Liver (tissue), 8 donors: ENCODE measurements at regions not wholly inside any gene's neighbourhood (a gene's known extent, or its start where the extent isn't known, plus 50 kb on each side); places are given as distances from the start of the nearest gene placed in this dataset.

ENCODE experiments used
- DNase-seq: peaks from one replicate; pipeline ENCODE4 v3.0.0-alpha.2; 2017; ENCODE audit warnings: low spot score
- H3K27ac ChIP-seq, 2 donors: one replicate each; pipeline ENCODE4 v1.7.0; 2013; ENCODE audit warnings: inconsistent platforms in 2 of 2, low read length in 2 of 2, control low read depth in 1 of 2, low read depth in 1 of 2, mild to moderate bottlenecking in 1 of 2
- H3K27me3 ChIP-seq, 4 donors: one replicate each; pipeline versions ENCODE4 v1.6.1 to v1.7.0; 2013; ENCODE audit warnings: low read length in 3 of 4, inconsistent platforms in 1 of 4, mild to moderate bottlenecking in 1 of 4, moderate library complexity in 1 of 4; ENCODE audit not compliant: control insufficient read depth in 4 of 4, insufficient read depth in 4 of 4
- H3K36me3 ChIP-seq, 4 donors: one replicate each; pipeline versions ENCODE4 v1.6.1 to v1.7.0; 2013; ENCODE audit warnings: low read length in 3 of 4, mild to moderate bottlenecking in 3 of 4, low read depth in 1 of 4, moderate library complexity in 1 of 4; ENCODE audit not compliant: control insufficient read depth in 4 of 4, insufficient read depth in 3 of 4
- H3K4me1 ChIP-seq, 4 donors: one replicate each; pipeline versions ENCODE4 v1.6.1 to v1.7.0; 2013; ENCODE audit warnings: low read length in 3 of 4, mild to moderate bottlenecking in 3 of 4, moderate library complexity in 1 of 4; ENCODE audit not compliant: control insufficient read depth in 4 of 4, insufficient read depth in 4 of 4
- H3K4me3 ChIP-seq, 3 donors: one replicate each; pipeline versions ENCODE4 v1.6.1 to v1.7.0; 2013; ENCODE audit warnings: low read length in 3 of 3, control low read depth in 1 of 3, low read depth in 1 of 3, mild to moderate bottlenecking in 1 of 3
- H3K9ac ChIP-seq, 2 donors: one replicate each; pipeline ENCODE4 v1.7.0; 2013; ENCODE audit warnings: low read length in 2 of 2, mild to moderate bottlenecking in 2 of 2, moderate library complexity in 2 of 2, control low read depth in 1 of 2, low read depth in 1 of 2
- H3K9me3 ChIP-seq, 4 donors: one replicate each; pipeline versions ENCODE4 v1.6.1 to v1.7.0; 2013; ENCODE audit warnings: low read length in 3 of 4; ENCODE audit not compliant: control insufficient read depth in 4 of 4
- CTCF ChIP-seq: fragments of 150-350 bp; IDR thresholded peaks from 2 replicates; pipeline ENCODE4 v1.5.1; 2017; ENCODE audit warnings: improper control_type of control experiment, low read depth, low read length; ENCODE audit not compliant: missing input control
- EGR1 ChIP-seq, 2 donors: IDR thresholded peaks; 2 replicates each; pipeline ENCODE4 v1.6.1; 2016 to 2018; ENCODE audit warnings: antibody characterized with exemption in 2 of 2, low read depth in 2 of 2
- FOXA1 ChIP-seq: IDR thresholded peaks from 2 replicates; pipeline ENCODE4 v1.6.1; 2016; ENCODE audit warnings: antibody characterized with exemption
- FOXA2 ChIP-seq: IDR thresholded peaks from 2 replicates; pipeline ENCODE4 v1.6.1; 2016; ENCODE audit warnings: antibody characterized with exemption
- GABPA ChIP-seq, 2 donors: IDR thresholded peaks in 1 of 2; conservative IDR thresholded peaks in 1 of 2; 2 replicates each; pipeline ENCODE4 v1.6.1; 2016; ENCODE audit warnings: antibody characterized with exemption in 2 of 2, mild to moderate bottlenecking in 1 of 2, moderate library complexity in 1 of 2
- HNF4A ChIP-seq, 2 donors: conservative IDR thresholded peaks; 2 replicates each; pipeline ENCODE4 v1.6.1; 2016; ENCODE audit warnings: antibody characterized with exemption in 2 of 2, mild to moderate bottlenecking in 2 of 2
- HNF4G ChIP-seq: IDR thresholded peaks from 2 replicates; pipeline ENCODE4 v1.6.1; 2016; ENCODE audit warnings: antibody characterized with exemption
- JUND ChIP-seq, 2 donors: IDR thresholded peaks; 2 replicates each; pipeline ENCODE4 v1.6.1; 2016; ENCODE audit warnings: antibody characterized with exemption in 2 of 2
- MAX ChIP-seq: IDR thresholded peaks from 2 replicates; pipeline ENCODE4 v1.6.1; 2016; ENCODE audit warnings: antibody characterized with exemption
- NR2F2 ChIP-seq: IDR thresholded peaks from 2 replicates; pipeline ENCODE4 v1.6.1; 2016; ENCODE audit warnings: antibody characterized with exemption
- RAD21 ChIP-seq, 2 donors: IDR thresholded peaks; 2 replicates each; pipeline ENCODE4 v1.6.1; 2016; ENCODE audit warnings: antibody characterized with exemption in 2 of 2, mild to moderate bottlenecking in 2 of 2
- REST ChIP-seq: IDR thresholded peaks from 2 replicates; pipeline ENCODE4 v1.6.1; 2016; ENCODE audit warnings: antibody characterized with exemption, mild to moderate bottlenecking
- RXRA ChIP-seq, 2 donors: IDR thresholded peaks; 2 replicates each; pipeline ENCODE4 v1.6.1; 2017 to 2018; ENCODE audit warnings: antibody characterized with exemption in 2 of 2, mild to moderate bottlenecking in 1 of 2
- SP1 ChIP-seq: IDR thresholded peaks from 2 replicates; pipeline ENCODE4 v1.6.1; 2018; ENCODE audit warnings: antibody characterized with exemption, mild to moderate bottlenecking
- TAF1 ChIP-seq: conservative IDR thresholded peaks from 2 replicates; pipeline ENCODE4 v1.6.1; 2016; ENCODE audit warnings: antibody characterized with exemption, mild to moderate bottlenecking
- YY1 ChIP-seq: IDR thresholded peaks from 2 replicates; pipeline ENCODE4 v1.6.1; 2016; ENCODE audit warnings: antibody characterized with exemption, mild to moderate bottlenecking
- ZBTB33 ChIP-seq: IDR thresholded peaks from 2 replicates; pipeline ENCODE4 v1.6.1; 2016; ENCODE audit warnings: antibody characterized with exemption
- WGBS: extraction: QIAGEN DNeasy Blood & Tissue Kit; methylation state at CpG from one replicate; pipeline ENCODE4 v1.1.7; 2013; 5-methylcytosine and 5-hydroxymethylcytosine counted together
- donor health status: healthy.
- donor health status: healthy.
- donor health status: healthy.
- donor health status: healthy.
- donor health status: healthy.

GRCh38 chr3:146335386-146335785, 84.5 kb upstream of the PLSCR4 start:
- WGBS: 87% methylated on average over 3 of the region's 3 CpGs
- Histone ChIP-seq H3K36me3 (no peaks in the 10 kb centered on the region), H3K9ac (no peak overlapping the region), H3K4me3 (no peak overlapping the region), H3K27me3 (no peaks in the 10 kb centered on the region), H3K27ac (no peak overlapping the region), H3K9me3 (no peaks in the 10 kb centered on the region), H3K4me1 (no peaks in the 10 kb centered on the region)
- TF ChIP-seq FOXA2 (no peak), TAF1 (no peak), RXRA (IDR thresholded peaks at IDR 0.05) (no peak), RAD21 (IDR thresholded peaks at IDR 0.05) (no peak), HNF4G (no peak), SP1 (no peak), NR2F2 (no peak), GABPA (IDR thresholded peaks at IDR 0.05 in 1 of 2, conservative IDR thresholded peaks at IDR 0.05 in 1 of 2) (no peak), FOXA1 (no peak), YY1 (no peak), EGR1 (IDR thresholded peaks at IDR 0.05; ENCODE audit: low read depth in 2 of 2) (no peak), JUND (IDR thresholded peaks at IDR 0.05) (no peak), HNF4A (conservative IDR thresholded peaks at IDR 0.05) (no peak), REST (no peak), MAX (no peak), ZBTB33 (no peak)
- DNase-seq: no peak

GRCh38 chr3:146334151-146334550, 83.2 kb upstream of the PLSCR4 start:
- 92% methylated on average over 7 of the region's 7 CpGs for WGBS
- H3K4me1 ChIP-seq: no peaks in the 10 kb centered on the region
- no peaks in the 10 kb centered on the region for H3K27me3 ChIP-seq
- no peak overlapping the region for H3K4me3 ChIP-seq
- no peak overlapping the region for H3K27ac ChIP-seq
- TF ChIP-seq TAF1: no peak
- TF ChIP-seq RAD21 (IDR thresholded peaks at IDR 0.05): peak; percentile 71
- TF ChIP-seq FOXA2: no peak
- TF ChIP-seq FOXA1: no peak
- peak; percentile 9 for TF ChIP-seq CTCF
- no peaks in the 10 kb centered on the region for H3K9me3 ChIP-seq
- no peak overlapping the region for H3K9ac ChIP-seq
- no peaks in the 10 kb centered on the region for H3K36me3 ChIP-seq
- DNase-seq: no peak
